ENCODE measurements at regions not wholly inside any gene's neighbourhood (a gene's known extent, or its start where the extent isn't known, plus 50 kb on each side); places are given as distances from the start of the nearest gene placed in this dataset.

GRCh38 chr14:65349100-65349499, 63.4 kb upstream of the FUT8 start:
- no peaks in the 10 kb centered on the region for H3K36me3 ChIP-seq (ENCODE audit: insufficient read depth, low read length)
- H3K79me2 ChIP-seq (ENCODE audit: insufficient read depth, low read length), result no peaks in the 10 kb centered on the region
- no peaks in the 10 kb centered on the region for H3K9me3 ChIP-seq (ENCODE audit: insufficient read depth, low read length, severe bottlenecking)
- H2AFZ ChIP-seq (ENCODE audit: low read depth, low read length), result no peak overlapping the region
- H3K4me1 ChIP-seq (ENCODE audit: insufficient read depth, low read length), result no peaks in the 10 kb centered on the region
- H3K9ac ChIP-seq (ENCODE audit: low read depth, low read length), result no peak overlapping the region
- no peak overlapping the region for H3K27ac ChIP-seq (ENCODE audit: low read length)
- no peak overlapping the region for H3K4me2 ChIP-seq (ENCODE audit: insufficient read depth, low read length)
- TF ChIP-seq CTCF (IDR thresholded peaks at IDR 0.05; ENCODE audit: borderline replicate concordance, extremely low read depth, low read length, poor library complexity, severe bottlenecking) (no peak), EZH2 (IDR thresholded peaks at IDR 0.05; ENCODE audit: borderline replicate concordance, low read depth, low read length, severe bottlenecking) (no peak)
- no peak for DNase-seq
- no peak for ATAC-seq (ENCODE audit: insufficient read depth, low read depth)
- H3K27me3 ChIP-seq (ENCODE audit: insufficient read depth, low read length, poor library complexity), result no peaks in the 10 kb centered on the region
- no peak overlapping the region for H3K4me3 ChIP-seq (ENCODE audit: low read depth in 1 of 2, low read length in 2 of 2)
- no peaks in the 10 kb centered on the region for H4K20me1 ChIP-seq (ENCODE audit: insufficient read depth, low read length)

GRCh38 chr14:65351493-65352194, 60.9 kb upstream of the FUT8 start:
- ATAC-seq (ENCODE audit: insufficient read depth, low read depth) (no peak), DNase-seq (no peak)
- Histone ChIP-seq H3K4me1 (ENCODE audit: insufficient read depth, low read length) (no peaks in the 10 kb centered on the region), H3K4me3 (ENCODE audit: low read depth in 1 of 2, low read length in 2 of 2) (no peak overlapping the region), H3K36me3 (ENCODE audit: insufficient read depth, low read length) (no peaks in the 10 kb centered on the region), H3K9me3 (ENCODE audit: insufficient read depth, low read length, severe bottlenecking) (no peaks in the 10 kb centered on the region), H3K9ac (ENCODE audit: low read depth, low read length) (no peak overlapping the region), H3K4me2 (ENCODE audit: insufficient read depth, low read length) (no peak overlapping the region), H2AFZ (ENCODE audit: low read depth, low read length) (no peak overlapping the region), H4K20me1 (ENCODE audit: insufficient read depth, low read length) (no peaks in the 10 kb centered on the region), H3K27ac (ENCODE audit: low read length) (no peak overlapping the region), H3K79me2 (ENCODE audit: insufficient read depth, low read length) (no peaks in the 10 kb centered on the region), H3K27me3 (ENCODE audit: insufficient read depth, low read length, poor library complexity) (no peaks in the 10 kb centered on the region)
- no peak for TF ChIP-seq CTCF (IDR thresholded peaks at IDR 0.05; ENCODE audit: borderline replicate concordance, extremely low read depth, low read length, poor library complexity, severe bottlenecking)
- no peak for TF ChIP-seq EZH2 (IDR thresholded peaks at IDR 0.05; ENCODE audit: borderline replicate concordance, low read depth, low read length, severe bottlenecking)

GRCh38 chr14:65352964-65353530, 59.5 kb upstream of the FUT8 start:
- no peaks in the 10 kb centered on the region for H3K4me1 ChIP-seq (ENCODE audit: insufficient read depth, low read length)
- DNase-seq (peak; percentile 6), ATAC-seq (ENCODE audit: insufficient read depth, low read depth) (no peak)
- H4K20me1 ChIP-seq (ENCODE audit: insufficient read depth, low read length), result no peaks in the 10 kb centered on the region
- H3K9me3 ChIP-seq (ENCODE audit: insufficient read depth, low read length, severe bottlenecking), result no peaks in the 10 kb centered on the region
- no peak overlapping the region for H3K4me2 ChIP-seq (ENCODE audit: insufficient read depth, low read length)
- no peak overlapping the region for H3K4me3 ChIP-seq (ENCODE audit: low read depth in 1 of 2, low read length in 2 of 2)
- no peak overlapping the region for H2AFZ ChIP-seq (ENCODE audit: low read depth, low read length)
- TF ChIP-seq EZH2 (IDR thresholded peaks at IDR 0.05; ENCODE audit: borderline replicate concordance, low read depth, low read length, severe bottlenecking) (no peak), CTCF (IDR thresholded peaks at IDR 0.05; ENCODE audit: borderline replicate concordance, extremely low read depth, low read length, poor library complexity, severe bottlenecking) (no peak)
- no peaks in the 10 kb centered on the region for H3K27me3 ChIP-seq (ENCODE audit: insufficient read depth, low read length, poor library complexity)
- H3K9ac ChIP-seq (ENCODE audit: low read depth, low read length), result no peak overlapping the region
- H3K27ac ChIP-seq (ENCODE audit: low read length), result no peak overlapping the region
- H3K79me2 ChIP-seq (ENCODE audit: insufficient read depth, low read length), result no peaks in the 10 kb centered on the region
- no peaks in the 10 kb centered on the region for H3K36me3 ChIP-seq (ENCODE audit: insufficient read depth, low read length)

All from DND-41 (cell line).